ENCODE measurements at regions not wholly inside any gene's neighbourhood (a gene's known extent, or its start where the extent isn't known, plus 50 kb on each side); places are given as distances from the start of the nearest gene placed in this dataset.

DNA sequence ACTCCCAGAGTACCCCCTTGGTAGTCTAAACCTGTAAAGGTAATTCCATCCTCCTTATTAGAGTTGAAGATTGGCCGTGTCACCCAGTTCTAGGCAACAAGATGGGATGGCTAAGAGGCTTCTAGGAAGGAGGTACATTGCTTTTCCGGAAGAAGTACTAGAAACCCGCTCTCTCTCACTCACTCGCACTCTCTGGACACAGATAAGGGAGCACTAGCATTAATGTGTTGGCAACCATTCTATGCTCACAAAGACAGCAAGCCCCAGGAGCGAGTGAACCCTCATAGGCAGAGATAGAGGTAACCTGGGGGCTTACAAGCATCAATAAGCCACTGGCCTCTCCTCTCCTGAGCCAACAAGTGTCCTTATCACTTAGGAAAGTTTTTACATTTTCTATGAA is 503.2 kb upstream of the JARID2 start:
- no peak for DNase-seq (ENCODE audit: extremely low read depth in 1 of 2, low read depth in 1 of 2)

DNA sequence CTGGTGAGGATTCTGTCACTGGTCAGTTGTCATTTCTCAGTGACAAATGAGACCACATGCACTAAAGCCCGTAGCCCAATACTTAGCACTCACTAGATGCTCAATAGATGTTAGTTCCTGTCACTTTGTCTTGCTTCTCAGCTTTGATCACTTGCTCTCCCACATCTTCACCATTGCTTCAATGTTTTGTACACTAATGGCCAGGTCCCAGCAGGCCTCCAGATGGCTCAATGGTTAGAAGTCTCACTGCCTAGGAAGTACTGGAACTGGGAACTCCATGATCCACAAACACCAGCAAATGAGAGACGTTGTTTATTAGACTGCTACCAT is 502.8 kb upstream of the JARID2 start:
- no peak for DNase-seq (ENCODE audit: extremely low read depth in 1 of 2, low read depth in 1 of 2)

DNA sequence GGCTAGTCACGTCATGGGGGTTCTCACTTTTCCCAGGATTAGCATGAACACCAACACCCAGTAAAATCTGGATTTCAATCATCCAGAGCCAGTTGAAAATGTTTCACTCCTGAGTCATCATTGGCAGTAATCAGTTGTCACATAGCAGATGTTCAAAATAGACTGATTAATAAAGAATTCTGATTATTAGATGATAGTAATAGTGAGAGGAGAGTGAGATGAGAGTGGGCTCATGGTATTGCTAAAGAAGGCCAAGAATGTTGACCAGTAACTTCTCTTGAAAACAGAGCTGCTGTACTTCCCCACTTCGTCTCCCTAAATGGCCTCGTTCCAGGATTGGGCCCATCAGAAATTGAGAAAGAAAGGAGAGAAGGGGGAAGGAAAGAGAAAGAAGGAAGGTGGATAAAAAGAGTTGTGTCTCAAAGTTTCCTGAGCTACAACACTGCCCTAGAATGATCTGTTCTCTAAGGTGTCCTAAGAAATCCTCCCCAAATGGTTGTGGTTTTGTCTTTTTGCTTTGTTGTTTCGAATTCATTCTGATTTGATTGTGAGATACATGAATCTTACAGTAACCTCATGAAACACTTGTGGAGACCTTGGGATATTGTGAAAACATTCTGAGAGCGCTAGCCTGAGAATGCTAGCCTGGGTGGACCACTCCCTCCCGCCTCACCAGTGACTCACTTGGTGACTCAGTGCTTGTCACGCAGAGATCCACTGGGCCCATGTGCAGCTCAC is 502.2 kb upstream of the JARID2 start:
- DNase-seq (ENCODE audit: extremely low read depth in 1 of 2, low read depth in 1 of 2): peak in 1 of 2 donors; percentile 19

DNA sequence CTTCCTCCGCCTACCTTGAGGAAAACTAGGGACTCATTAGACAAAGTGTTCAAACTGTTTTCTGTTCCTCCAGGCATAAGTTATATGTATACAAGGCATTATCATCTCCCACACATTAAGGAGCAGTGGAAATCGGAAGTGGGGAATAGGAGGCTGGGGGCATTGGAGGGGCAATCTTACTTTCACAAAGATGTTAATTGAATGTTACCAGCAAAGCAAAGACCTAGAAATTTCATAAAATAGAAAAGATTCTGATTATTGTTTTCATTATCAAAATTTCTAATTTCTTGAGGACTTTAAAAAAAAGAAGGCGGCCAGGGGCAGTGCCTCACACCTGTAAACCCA is 501.7 kb upstream of the JARID2 start:
- no peak for DNase-seq (ENCODE audit: extremely low read depth in 1 of 2, low read depth in 1 of 2)

DNA sequence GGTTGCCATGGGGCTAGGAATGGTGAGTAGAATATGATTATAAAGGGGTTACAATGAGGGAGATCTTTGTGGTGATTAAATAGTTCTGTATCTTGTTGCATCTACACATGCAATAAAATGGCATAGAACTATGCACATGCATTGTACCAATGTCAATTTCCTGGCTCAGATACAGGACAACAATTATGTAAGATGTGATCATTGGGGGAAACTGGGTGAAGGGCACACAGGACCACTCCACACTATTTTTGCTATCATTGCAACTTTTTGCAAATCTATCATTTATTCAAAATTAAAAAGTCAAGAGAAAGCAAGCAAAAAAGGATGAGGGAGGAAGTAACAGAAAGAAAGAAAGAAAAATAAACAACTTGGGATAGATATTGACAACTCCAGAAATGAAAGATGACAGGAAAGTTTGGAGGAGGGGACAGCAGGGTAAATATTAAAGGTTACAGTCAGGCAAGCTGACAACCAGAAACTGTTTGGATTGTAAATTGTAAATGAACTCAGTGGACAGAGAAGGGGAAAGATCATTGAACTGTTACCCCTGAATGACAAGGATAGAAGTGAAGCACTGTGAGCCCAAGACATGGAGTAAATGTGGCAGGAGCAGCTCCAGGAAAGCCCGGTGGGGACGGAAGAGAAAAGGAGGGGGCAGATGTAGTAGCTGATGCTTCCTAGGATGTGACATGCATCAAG is 499.6 kb upstream of the JARID2 start:
- no peak for DNase-seq (ENCODE audit: extremely low read depth in 1 of 2, low read depth in 1 of 2)

DNA sequence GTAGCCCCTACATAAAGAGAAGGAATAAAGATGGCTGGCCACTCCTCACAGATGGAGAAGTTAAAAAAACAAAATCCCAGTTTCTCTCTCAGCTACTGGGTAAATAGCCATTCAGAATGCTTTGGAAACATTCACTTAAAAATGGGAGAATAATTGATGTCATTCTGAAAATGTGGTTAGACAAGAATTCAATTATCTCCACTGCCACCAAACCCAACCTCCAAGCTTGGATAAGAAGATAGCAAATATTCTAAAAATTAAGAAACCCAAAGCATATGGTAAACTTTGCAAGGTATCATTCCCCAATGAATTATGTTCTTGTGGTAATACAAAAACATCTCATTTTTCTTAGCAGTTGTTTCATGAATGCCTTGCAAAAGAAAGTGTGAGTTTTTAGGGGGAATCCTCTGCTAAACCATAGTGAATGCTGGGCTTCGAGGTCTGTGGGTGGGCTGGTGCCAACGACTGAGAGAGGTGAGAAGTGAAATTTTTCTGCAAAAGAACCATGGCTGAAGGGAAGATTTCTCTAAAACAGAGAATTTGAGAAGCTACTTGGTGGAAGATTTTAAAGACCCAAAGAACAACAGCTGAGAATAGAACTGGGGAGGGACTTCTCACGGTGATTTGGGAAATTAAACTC is 497.9 kb upstream of the JARID2 start:
- no peak for DNase-seq (ENCODE audit: extremely low read depth in 1 of 2, low read depth in 1 of 2)

DNA sequence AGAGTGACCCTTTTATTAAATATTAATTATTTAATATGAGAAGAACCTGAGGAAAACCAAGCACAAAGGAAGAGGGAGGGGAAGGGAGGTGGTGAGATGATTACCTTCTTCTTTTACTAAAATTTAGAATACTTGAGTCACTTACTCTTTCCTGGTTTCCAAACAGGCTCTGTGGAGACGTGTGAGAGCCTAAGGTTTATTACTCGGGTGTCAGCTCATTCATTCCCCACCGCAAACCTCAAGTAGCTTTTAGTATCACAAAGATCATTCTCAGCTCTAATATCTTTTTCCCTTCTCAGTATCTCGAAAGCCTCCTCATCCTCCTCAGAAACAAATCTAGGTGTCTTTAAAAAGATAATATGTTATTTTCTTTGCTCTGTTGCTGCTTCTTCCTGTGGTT is 497.2 kb upstream of the JARID2 start:
- no peak for DNase-seq (ENCODE audit: extremely low read depth in 1 of 2, low read depth in 1 of 2)

DNA sequence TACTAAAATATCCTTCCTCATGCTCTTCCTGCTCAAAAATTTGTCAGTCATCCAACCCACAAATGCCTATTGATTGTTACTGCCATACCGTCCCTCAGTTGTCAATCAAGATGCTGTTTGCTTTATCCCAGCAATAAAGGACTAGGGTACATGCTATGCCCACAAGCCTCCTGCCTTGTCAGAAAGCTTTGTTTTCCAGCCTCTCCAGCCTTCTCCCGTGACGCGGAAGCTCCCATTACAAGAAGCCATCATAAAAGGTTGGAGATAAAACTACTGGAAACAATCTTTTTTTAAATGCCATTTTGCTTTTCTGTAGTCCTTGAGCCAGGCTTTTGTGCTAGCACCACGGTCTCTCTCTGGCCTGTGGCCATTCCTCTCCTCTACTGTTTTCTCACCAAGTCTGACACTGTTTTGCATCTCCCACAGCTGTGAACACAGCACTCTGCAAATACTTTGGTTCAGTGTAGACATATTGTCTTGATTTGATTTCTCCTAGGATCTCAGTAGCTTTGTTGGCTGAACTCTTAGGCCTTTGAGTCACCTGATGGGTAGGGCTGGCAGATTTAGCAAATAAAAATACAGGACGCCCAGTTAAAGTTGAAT is 495.7 kb upstream of the JARID2 start:
- DNase-seq (ENCODE audit: extremely low read depth in 1 of 2, low read depth in 1 of 2): no peak

DNA sequence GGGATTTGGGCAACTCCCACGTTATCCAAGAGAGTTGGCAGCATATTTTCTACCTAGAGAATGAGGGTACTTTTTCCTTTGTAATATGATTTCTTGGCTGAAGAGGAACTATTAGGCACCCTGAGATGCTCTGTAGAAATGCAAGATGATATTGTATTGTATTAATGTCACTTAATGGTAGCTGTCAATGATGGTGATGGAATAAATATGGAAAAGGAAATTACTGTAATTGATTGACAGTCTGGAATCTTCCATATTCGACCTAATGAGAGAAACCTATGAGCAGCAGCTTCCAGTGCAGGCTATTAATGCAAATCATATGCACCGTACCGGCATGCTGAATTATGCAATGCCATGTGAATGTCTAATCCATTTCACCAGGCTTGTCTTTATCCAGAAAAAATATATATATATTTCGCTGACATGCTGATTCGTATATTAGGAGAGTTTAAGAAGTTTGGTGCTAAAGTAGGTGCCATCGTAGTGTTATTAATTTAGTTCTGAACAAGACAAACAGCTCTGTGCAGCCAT is 494.2 kb upstream of the JARID2 start:
- no peak for DNase-seq (ENCODE audit: extremely low read depth in 1 of 2, low read depth in 1 of 2)

DNA sequence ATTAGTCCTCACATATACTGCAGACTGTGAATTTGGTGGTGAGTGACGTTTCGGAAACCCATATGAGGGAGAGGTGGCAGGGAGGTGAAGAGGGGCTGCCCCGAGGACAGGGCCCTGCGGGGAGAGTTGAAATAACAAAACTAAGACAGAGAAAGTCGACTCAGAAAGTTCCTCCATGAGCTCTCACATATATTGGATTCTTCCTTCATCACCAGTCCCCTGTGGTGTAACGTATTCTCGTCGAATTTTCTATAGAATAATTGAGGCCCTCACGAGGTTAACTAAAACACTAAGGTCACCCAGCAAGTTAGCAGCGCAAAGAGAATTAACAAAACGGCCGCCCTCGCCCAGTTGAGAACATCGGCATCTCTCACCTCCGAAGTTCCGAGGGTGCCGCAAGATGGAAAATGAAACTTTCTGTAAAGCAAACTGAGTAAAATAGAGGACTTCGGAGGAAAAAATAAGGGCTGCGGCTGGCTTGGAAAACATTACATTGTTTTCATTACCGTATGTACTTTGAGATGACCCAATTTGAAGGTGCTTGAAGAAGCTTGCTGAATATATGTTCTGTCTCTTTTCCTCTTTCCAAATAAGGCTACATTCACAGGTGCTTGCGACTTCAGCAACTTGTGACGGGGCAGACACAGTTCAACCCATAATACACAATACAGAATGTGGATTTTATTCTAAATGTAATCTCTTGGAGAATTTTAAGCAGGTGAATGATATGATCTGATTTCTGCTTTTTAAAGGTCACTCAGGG is 490.9 kb upstream of the JARID2 start:
- no peak for DNase-seq (ENCODE audit: extremely low read depth in 1 of 2, low read depth in 1 of 2)

DNA sequence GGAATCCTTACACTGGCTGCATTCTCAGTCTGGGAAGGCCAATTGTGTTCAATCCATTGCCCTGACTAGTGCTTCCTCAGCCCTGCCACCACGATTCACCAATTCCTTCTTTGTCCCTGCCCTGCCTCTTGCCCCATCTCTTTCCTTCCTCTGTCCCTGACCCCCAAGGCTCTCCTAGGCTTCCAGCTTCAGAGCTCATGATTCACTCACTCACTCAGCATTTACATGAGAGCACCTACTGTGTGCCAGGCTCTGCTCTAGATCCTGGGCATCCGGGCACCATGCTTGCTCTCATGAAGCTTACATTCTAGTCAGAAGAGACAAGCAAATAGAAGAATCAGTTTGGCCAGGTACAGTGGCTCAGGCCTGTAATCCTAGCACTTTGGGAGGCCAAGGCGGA is 489.5 kb upstream of the JARID2 start:
- no peak for DNase-seq (ENCODE audit: extremely low read depth in 1 of 2, low read depth in 1 of 2)

DNA sequence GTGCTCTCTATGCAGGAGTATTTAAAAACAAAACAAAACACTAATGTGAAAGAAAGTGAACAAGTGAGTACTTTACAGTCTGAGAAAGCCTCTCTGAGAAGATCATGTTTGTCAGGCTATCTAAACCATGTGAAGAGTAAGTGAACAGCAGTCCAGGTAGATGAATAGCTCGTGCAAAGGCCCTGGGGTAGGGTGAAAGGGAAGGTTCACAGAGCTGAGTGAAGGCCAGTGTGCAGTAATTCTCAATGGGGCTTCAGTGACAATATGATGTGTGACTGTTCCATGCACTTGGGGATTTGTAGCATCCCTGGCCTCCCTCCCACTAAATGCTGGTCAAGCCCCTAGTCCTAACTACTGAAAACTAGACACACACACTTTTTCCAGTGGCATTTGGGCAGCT is 488.9 kb upstream of the JARID2 start:
- no peak for DNase-seq (ENCODE audit: extremely low read depth in 1 of 2, low read depth in 1 of 2)

DNA sequence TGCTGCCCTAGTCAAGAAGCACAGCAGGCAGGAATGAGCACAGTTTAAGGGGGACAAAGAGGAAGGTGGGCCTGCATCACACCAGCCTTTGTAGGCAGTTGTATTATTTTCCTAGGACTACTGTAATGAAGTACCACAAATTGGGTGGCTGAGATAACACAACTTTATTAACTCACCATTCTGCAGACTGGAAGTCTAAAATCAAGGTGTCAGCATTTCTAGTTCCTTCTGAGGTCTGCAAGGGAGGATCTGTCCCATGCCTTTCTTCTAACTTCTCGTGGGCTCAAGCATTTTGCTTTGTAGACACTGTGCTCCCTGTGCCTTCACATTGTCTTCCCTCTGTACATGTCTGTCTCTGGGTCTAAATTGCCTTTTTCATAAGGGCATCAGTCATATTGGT is 488.5 kb upstream of the JARID2 start:
- no peak for DNase-seq (ENCODE audit: extremely low read depth in 1 of 2, low read depth in 1 of 2)

DNA sequence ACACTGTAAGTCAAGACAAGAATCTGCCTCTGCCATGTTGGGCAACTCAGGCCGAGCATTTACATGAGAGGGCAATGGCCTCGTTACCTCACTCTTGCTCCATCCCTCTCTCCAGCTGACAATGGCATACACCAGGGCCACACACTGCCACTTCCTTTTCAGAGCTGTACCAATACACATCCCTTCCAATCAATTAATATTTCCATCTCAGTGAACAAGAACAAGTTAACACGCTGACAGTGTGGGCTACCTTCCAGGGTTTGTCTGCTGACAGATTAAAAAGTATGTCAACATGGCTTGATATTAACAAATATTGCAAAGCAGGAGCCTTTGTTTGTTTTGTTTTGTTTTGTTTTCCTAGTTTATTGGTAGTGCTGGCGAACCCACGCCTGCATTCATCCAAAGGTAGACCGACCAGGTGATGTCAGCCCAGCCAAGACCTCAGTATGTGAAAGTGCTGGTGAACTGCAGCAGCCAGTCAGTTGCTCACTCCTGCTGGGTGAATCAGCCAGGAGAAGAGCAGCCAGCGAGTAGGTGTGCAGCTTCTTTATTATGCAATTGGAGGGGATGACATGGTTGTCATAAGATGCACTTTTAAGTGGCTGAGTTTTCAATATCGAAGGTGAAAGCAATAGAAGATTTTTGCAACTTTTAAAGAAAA is 487.3 kb upstream of the JARID2 start:
- DNase-seq (ENCODE audit: extremely low read depth in 1 of 2, low read depth in 1 of 2): no peak

DNA sequence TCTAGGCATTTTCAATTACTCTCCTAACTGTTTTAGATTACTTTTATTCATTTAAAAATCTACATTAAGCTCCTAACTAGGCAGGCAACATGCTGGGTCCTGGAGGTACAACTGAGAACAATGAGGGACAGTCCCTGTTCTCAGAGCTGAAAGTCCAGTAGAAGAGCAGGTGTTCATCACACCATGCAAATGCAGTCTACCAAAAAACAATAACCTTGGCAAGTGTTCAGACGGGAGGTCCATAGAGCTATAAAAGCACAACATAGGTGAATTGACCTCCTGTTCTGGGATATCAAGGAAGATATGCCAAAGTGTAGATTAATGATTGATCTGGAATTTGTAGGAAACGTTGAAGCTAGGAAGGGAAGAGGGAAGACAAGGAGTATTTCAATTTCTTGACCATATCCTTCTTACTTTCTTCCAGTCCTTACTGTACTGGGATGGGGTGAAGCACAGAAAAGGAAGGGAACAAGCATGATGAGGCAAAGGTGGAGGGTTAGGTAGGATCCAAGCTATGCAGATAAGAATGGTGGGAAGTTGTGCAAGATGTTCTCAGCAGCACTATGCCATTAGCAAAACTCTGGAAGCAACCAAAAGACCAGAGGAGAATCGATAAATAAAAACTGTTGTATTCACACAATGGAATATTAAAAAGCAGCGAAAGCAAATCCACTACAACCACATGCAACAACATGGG is 485.7 kb upstream of the JARID2 start:
- no peak for DNase-seq (ENCODE audit: extremely low read depth in 1 of 2, low read depth in 1 of 2)

DNA sequence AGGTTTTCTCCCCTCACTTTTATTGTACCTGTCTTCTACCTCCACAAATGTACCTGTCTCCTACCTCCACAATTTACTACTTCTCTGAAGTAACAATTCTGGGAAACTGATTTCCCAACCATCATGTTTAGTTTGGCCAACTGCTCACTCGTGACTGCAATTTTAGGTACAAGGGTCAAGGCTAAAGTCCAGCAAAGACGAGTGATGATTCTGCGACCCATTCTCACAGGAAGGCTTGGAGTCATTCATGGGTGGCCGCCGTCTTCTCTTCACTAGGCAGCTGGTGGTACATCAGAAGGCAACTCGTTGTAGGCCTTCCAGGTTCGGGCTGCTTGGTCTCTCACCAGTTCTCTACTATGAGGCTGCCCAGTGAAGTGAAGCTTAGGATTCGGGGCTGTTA is 483.8 kb upstream of the JARID2 start:
- DNase-seq (ENCODE audit: extremely low read depth in 1 of 2, low read depth in 1 of 2): no peak

DNA sequence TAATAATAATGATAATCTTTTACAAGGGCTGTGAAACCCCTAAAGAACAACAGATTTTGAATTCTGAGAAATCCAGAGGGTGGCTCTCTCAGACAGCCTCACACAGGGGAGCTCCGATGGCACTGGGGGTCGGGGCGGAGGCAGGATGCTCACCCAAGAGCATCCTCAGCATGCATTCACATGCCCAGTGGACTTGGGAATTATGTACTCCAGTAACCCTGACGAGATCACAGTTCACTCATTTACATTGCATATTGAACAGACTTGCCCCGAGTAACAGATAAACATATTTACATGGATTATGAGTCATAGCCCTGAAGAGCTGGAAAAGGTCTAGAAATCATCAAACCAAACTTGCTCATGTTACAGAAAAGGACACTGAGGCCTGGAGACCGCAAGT is 482.7 kb upstream of the JARID2 start:
- DNase-seq (ENCODE audit: extremely low read depth in 1 of 2, low read depth in 1 of 2): no peak

DNA sequence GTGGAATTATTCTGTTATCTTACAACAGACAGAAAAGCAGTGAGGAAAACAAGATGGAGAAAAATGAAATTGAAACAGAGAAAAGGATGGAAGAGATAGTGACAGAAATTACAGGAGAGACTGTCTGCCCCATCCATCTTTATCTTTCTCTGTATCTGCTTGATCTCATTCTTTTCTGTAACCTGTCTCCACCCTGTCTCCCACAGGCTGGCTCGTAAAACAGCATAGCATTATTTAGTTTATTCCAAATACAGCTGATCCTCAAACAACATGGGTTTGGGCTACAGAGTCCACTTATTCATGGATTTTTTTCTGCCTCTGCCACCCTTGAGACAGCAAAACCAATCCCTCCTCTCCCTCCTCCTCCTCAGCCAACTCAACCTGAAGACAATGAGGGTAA is 482.3 kb upstream of the JARID2 start:
- DNase-seq (ENCODE audit: extremely low read depth in 1 of 2, low read depth in 1 of 2): no peak

DNA sequence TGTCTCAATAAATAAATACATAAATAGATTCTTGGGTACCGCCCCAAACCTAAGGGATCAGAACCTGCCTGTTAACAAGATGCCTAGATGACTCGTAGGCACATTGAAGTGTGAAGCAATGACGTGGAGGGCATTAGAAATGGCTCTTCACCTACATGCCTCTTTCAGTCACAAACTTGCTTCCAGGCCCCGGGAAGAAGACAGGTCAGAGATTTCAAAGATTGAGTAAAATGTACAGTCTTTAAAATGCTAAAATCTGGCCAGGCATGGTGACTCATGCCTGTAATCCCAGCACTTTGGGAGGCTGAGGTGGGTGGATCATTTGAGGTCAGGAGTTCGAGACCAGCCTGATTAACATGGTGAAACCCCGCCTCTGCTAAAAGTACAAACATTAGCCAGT is 480.8 kb upstream of the JARID2 start:
- no peak for DNase-seq (ENCODE audit: extremely low read depth in 1 of 2, low read depth in 1 of 2)
